Mammary epithelial cell (primary cell): ENCODE measurements at regions not wholly inside any gene's neighbourhood (a gene's known extent, or its start where the extent isn't known, plus 50 kb on each side); places are given as distances from the start of the nearest gene placed in this dataset.

Experiments
- CTCF ChIP-seq, 2 donors: IDR thresholded peaks in 1 of 2; conservative IDR thresholded peaks in 1 of 2; 2 replicates each; pipeline ENCODE4 v1.5.1; 2011 to 2012; ENCODE audit warnings: inconsistent platforms in 2 of 2, low read length in 2 of 2, mild to moderate bottlenecking in 2 of 2, control low read depth in 1 of 2, low read depth in 1 of 2; ENCODE audit not compliant: insufficient read depth in 1 of 2; ENCODE audit errors: extremely low read depth in 1 of 2
- EZH2 ChIP-seq: IDR thresholded peaks from 2 replicates; pipeline ENCODE4 v1.6.1; 2012; ENCODE audit warnings: low read length, inconsistent platforms, borderline replicate concordance

GRCh38 chr20:50389438-50389807 lies 120.8 kb upstream of the PTPN1 start:
- no peak for TF ChIP-seq CTCF (conservative IDR thresholded peaks at IDR 0.05 in 1 of 2, IDR thresholded peaks at IDR 0.05 in 1 of 2; ENCODE audit: extremely low read depth in 1 of 2, insufficient read depth in 1 of 2, low read depth in 1 of 2, low read length in 2 of 2)
- no peak for TF ChIP-seq EZH2
